Ovary (tissue), 7 donors: ENCODE measurements at regions not wholly inside any gene's neighbourhood (a gene's known extent, or its start where the extent isn't known, plus 50 kb on each side); places are given as distances from the start of the nearest gene placed in this dataset.

Experiments used
- DNase-seq, 5 donors: peaks; one replicate each; pipeline ENCODE4 v3.0.0-alpha.2; 2019 to 2020
- H3K27ac ChIP-seq, 2 donors: fragments of 200-600 bp; one replicate each; pipeline versions ENCODE4 v1.5.1 to v1.8.0; 2019 to 2022
- H3K27me3 ChIP-seq: fragments of 200-600 bp; one replicate; pipeline ENCODE4 v1.8.0; 2022
- H3K36me3 ChIP-seq: fragments of 200-600 bp; sonication (generic); one replicate; pipeline ENCODE4 v1.5.1; 2019
- H3K4me1 ChIP-seq: one replicate; pipeline ENCODE4 v1.8.1; 2013; ENCODE audit warnings: mild to moderate bottlenecking, moderate library complexity; ENCODE audit not compliant: insufficient read depth
- H3K4me3 ChIP-seq: fragments of 200-600 bp; sonication (generic); one replicate; pipeline ENCODE4 v1.5.1; 2017
- H3K9me3 ChIP-seq, 2 donors: fragments of 200-600 bp in 1 of 2; sonication (generic) in 1 of 2; one replicate each; pipeline versions ENCODE4 v1.5.1 to v1.8.1; 2013 to 2019; ENCODE audit warnings: mild to moderate bottlenecking in 1 of 2, moderate library complexity in 1 of 2
- CTCF ChIP-seq, 3 donors: fragments of 450-650 bp in 2 of 3; fragments of 200-600 bp in 1 of 3; IDR thresholded peaks; one replicate each; pipeline versions ENCODE4 v1.5.1 to v1.8.0; 2016 to 2022; ENCODE audit warnings: antibody characterized with exemption in 3 of 3, mild to moderate bottlenecking in 1 of 3
- EP300 ChIP-seq: sonication (generic); formaldehyde crosslinking; IDR thresholded peaks from one replicate; pipeline ENCODE4 v1.6.1; 2017; ENCODE audit warnings: antibody characterized with exemption
- POLR2A ChIP-seq: fragments of 450-650 bp; IDR thresholded peaks from one replicate; pipeline ENCODE4 v1.6.1; 2017; ENCODE audit warnings: antibody characterized with exemption, mild to moderate bottlenecking, moderate library complexity
- WGBS, 3 donors: extraction: QIAGEN DNeasy Blood & Tissue Kit in 1 of 3; methylation state at CpG; one replicate each; pipeline versions ENCODE4 v1.1.5 to v1.1.7; 2013 to 2017; 5-methylcytosine and 5-hydroxymethylcytosine counted together
- intact Hi-C, 4 donors: fragments of 100-400 bp; cut with DNase I; formaldehyde crosslinking; loops; one replicate each; pipeline versions ENCODE4 v1.11.0 to v1.15.1; 2022 to 2023
- donor health status: DM: no; HTN: no; CAD: no; lungs with moderate emphysema.
- donor health status: DM: no; HTN: no; CAD: no.
- donor health status: Bipolar disorder and iron deficiency.
- donor health status: DM: no; HTN: no; CAD: no.
- donor health status: DM: yes; HTN: yes; CAD: no.

GRCh38 chr2:225989809-225990208 is 590.3 kb downstream of the NYAP2 start:
- 90 to 97% (median 94%) methylated on average over 4 of the region's 4 CpGs for whole genome bisulfite sequencing, 3 donors
- Histone ChIP-seq H3K4me3 (no peak overlapping the region), H3K36me3 (no peaks in the 10 kb centered on the region), H3K4me1 (no peaks in the 10 kb centered on the region), H3K9me3 (no peaks in the 10 kb centered on the region), H3K27ac (no peak overlapping the region), H3K27me3 (no peaks in the 10 kb centered on the region)
- no peak for DNase-seq
- TF ChIP-seq CTCF (IDR thresholded peaks at IDR 0.05): no peak
- TF ChIP-seq EP300: no peak
- TF ChIP-seq POLR2A: no peak
- intact Hi-C loops: no loop called here

GRCh38 chr2:225980372-225980771 is 580.9 kb downstream of the NYAP2 start:
- H3K9me3 ChIP-seq: no peaks in the 10 kb centered on the region
- no peaks in the 10 kb centered on the region for H3K27me3 ChIP-seq
- no peak overlapping the region for H3K27ac ChIP-seq
- TF ChIP-seq CTCF (IDR thresholded peaks at IDR 0.05) (no peak), POLR2A (no peak), EP300 (no peak)
- no peak overlapping the region for H3K4me3 ChIP-seq
- 95 to 96% (median 95%) methylated on average over 7 of the region's 7 CpGs for WGBS, 3 donors
- no peaks in the 10 kb centered on the region for H3K4me1 ChIP-seq
- no peak for DNase-seq
- H3K36me3 ChIP-seq: no peaks in the 10 kb centered on the region
- intact Hi-C loops: no loop called here

GRCh38 chr2:225971433-225971832 is 571.9 kb downstream of the NYAP2 start:
- TF ChIP-seq POLR2A: no peak
- TF ChIP-seq EP300: no peak
- no peak for TF ChIP-seq CTCF (IDR thresholded peaks at IDR 0.05)
- H3K27me3 ChIP-seq: no peaks in the 10 kb centered on the region
- no peaks in the 10 kb centered on the region for H3K9me3 ChIP-seq
- H3K36me3 ChIP-seq: no peaks in the 10 kb centered on the region
- H3K4me1 ChIP-seq: no peaks in the 10 kb centered on the region
- no peak for DNase-seq
- intact Hi-C loops: no loop called here
- 86 to 92% (median 89%) methylated on average over 3 of the region's 3 CpGs for WGBS, 3 donors
- H3K27ac ChIP-seq: no peak overlapping the region
- H3K4me3 ChIP-seq: no peak overlapping the region

- intact Hi-C loops: no loop called here
- no peaks in the 10 kb centered on the region for H3K9me3 ChIP-seq
- no peaks in the 10 kb centered on the region for H3K27me3 ChIP-seq
- no peak overlapping the region for H3K4me3 ChIP-seq
- WGBS, 3 donors: 66 to 85% (median 70%) methylated on average over 4 of the region's 4 CpGs
- TF ChIP-seq POLR2A (no peak), CTCF (IDR thresholded peaks at IDR 0.05) (no peak), EP300 (no peak)
- DNase-seq: no peak
- no peaks in the 10 kb centered on the region for H3K4me1 ChIP-seq
- H3K36me3 ChIP-seq: no peaks in the 10 kb centered on the region
- no peak overlapping the region for H3K27ac ChIP-seq
Measured at GRCh38 chr2:225948903-225949302, 549.4 kb downstream of the NYAP2 start.

GRCh38 chr2:225938991-225939390 is 539.5 kb downstream of the NYAP2 start:
- no peak for TF ChIP-seq CTCF (IDR thresholded peaks at IDR 0.05)
- no peak for TF ChIP-seq EP300
- TF ChIP-seq POLR2A: no peak
- H3K27me3 ChIP-seq: no peaks in the 10 kb centered on the region
- H3K4me1 ChIP-seq: no peaks in the 10 kb centered on the region
- no peaks in the 10 kb centered on the region for H3K36me3 ChIP-seq
- intact Hi-C loops: no loop called here
- 83 to 98% (median 96%) methylated on average over 1 of the region's 1 CpG for WGBS, 3 donors
- no peak for DNase-seq
- no peaks in the 10 kb centered on the region for H3K9me3 ChIP-seq
- no peak overlapping the region for H3K4me3 ChIP-seq
- no peak overlapping the region for H3K27ac ChIP-seq
